H4 (cell line): ENCODE measurements at regions not wholly inside any gene's neighbourhood (a gene's known extent, or its start where the extent isn't known, plus 50 kb on each side); places are given as distances from the start of the nearest gene placed in this dataset.
"Not testable (repeated sequence)": the region's sequence is repeated elsewhere in the genome, so short reads cannot be mapped to it uniquely, and the experiment has no call there.

Experiments
- DNase-seq: peaks from one replicate; pipeline ENCODE4 v3.0.0-alpha.2; 2015; ENCODE audit warnings: low spot score

GRCh38 chr1:146510248-146510983 lies 281.6 kb upstream of the NOTCH2NLA start:
- not testable (repeated sequence) for DNase-seq

- DNase-seq = not testable (repeated sequence)
Observed at GRCh38 chr1:146504121-146504520, 275.3 kb upstream of the NOTCH2NLA start.

GRCh38 chr1:146487555-146487954 lies 258.7 kb upstream of the NOTCH2NLA start:
- DNase-seq = not testable (repeated sequence)

- DNase-seq = not testable (repeated sequence)
Observed at GRCh38 chr1:146487155-146487554, 258.3 kb upstream of the NOTCH2NLA start.

GRCh38 chr1:146486300-146487014 lies 257.6 kb upstream of the NOTCH2NLA start:
- DNase-seq = not testable (repeated sequence)

- DNase-seq = not testable (repeated sequence)
Observed at GRCh38 chr1:146484195-146484594, 255.4 kb upstream of the NOTCH2NLA start.

GRCh38 chr1:146479188-146479587 lies 250.4 kb upstream of the NOTCH2NLA start:
- not testable (repeated sequence) for DNase-seq

GRCh38 chr1:146478125-146478720 lies 249.4 kb upstream of the NOTCH2NLA start:
- peak; percentile 23 for DNase-seq

- DNase-seq = not testable (repeated sequence)
Observed at GRCh38 chr1:146475086-146475485, 246.3 kb upstream of the NOTCH2NLA start.

GRCh38 chr1:146474216-146474615 lies 245.4 kb upstream of the NOTCH2NLA start:
- not testable (repeated sequence) for DNase-seq

GRCh38 chr1:146472192-146472861 lies 243.5 kb upstream of the NOTCH2NLA start:
- DNase-seq = peak; percentile 18

- DNase-seq = not testable (repeated sequence)
Observed at GRCh38 chr1:146459939-146460338, 231.1 kb upstream of the NOTCH2NLA start.

- DNase-seq = not testable (repeated sequence)
Observed at GRCh38 chr1:146459308-146459707, 230.5 kb upstream of the NOTCH2NLA start.

GRCh38 chr1:146448877-146449246 lies 220.0 kb upstream of the NOTCH2NLA start:
- not testable (repeated sequence) for DNase-seq

GRCh38 chr1:146448212-146448876 lies 219.5 kb upstream of the NOTCH2NLA start:
- not testable (repeated sequence) for DNase-seq

- not testable (repeated sequence) for DNase-seq
Observed at GRCh38 chr1:146443871-146444222, 215.0 kb upstream of the NOTCH2NLA start.

GRCh38 chr1:146443088-146443870 lies 214.5 kb upstream of the NOTCH2NLA start:
- DNase-seq = not testable (repeated sequence)

GRCh38 chr1:146438543-146438942 lies 209.7 kb upstream of the NOTCH2NLA start:
- DNase-seq = not testable (repeated sequence)

- not testable (repeated sequence) for DNase-seq
Observed at GRCh38 chr1:146416642-146417041, 187.8 kb upstream of the NOTCH2NLA start.

GRCh38 chr1:146415017-146415416 lies 186.2 kb upstream of the NOTCH2NLA start:
- not testable (repeated sequence) for DNase-seq

- DNase-seq = peak; percentile 59
Observed at GRCh38 chr1:146413911-146414310, 185.1 kb upstream of the NOTCH2NLA start.
